ENCODE measurements at regions not wholly inside any gene's neighbourhood (a gene's known extent, or its start where the extent isn't known, plus 50 kb on each side); places are given as distances from the start of the nearest gene placed in this dataset.

DNA sequence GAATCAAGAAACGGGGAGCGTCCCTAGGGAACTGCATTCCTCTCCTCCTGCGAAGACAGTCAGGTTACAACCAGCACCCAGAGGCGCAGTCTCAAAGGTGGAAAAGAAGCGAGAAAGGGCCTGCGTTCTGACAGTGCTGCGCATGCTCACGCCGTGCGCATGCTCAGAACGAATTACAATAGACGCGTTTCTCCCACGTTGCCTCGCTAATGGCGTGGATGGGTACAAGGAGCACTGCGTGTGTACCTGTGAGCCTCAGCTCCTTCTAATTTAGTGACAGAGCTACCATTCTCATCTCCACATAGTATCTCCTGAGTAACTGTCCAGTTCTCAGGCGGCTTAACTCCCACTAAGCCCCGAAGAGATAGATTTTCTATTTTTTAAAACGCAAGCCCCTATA is 448.8 kb downstream of the TXNL1 start:
- TF ChIP-seq, protein P1, sequence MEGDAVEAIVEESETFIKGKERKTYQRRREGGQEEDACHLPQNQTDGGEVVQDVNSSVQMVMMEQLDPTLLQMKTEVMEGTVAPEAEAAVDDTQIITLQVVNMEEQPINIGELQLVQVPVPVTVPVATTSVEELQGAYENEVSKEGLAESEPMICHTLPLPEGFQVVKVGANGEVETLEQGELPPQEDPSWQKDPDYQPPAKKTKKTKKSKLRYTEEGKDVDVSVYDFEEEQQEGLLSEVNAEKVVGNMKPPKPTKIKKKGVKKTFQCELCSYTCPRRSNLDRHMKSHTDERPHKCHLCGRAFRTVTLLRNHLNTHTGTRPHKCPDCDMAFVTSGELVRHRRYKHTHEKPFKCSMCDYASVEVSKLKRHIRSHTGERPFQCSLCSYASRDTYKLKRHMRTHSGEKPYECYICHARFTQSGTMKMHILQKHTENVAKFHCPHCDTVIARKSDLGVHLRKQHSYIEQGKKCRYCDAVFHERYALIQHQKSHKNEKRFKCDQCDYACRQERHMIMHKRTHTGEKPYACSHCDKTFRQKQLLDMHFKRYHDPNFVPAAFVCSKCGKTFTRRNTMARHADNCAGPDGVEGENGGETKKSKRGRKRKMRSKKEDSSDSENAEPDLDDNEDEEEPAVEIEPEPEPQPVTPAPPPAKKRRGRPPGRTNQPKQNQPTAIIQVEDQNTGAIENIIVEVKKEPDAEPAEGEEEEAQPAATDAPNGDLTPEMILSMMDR (IDR thresholded peaks at IDR 0.05; ENCODE audit: low read depth, low read length, poor library complexity, severe bottlenecking): no peak
- no peak for TF ChIP-seq EZH2phosphoT487 (IDR thresholded peaks at IDR 0.05; ENCODE audit: borderline replicate concordance, low read length)
